ENCODE measurements at regions not wholly inside any gene's neighbourhood (a gene's known extent, or its start where the extent isn't known, plus 50 kb on each side); places are given as distances from the start of the nearest gene placed in this dataset.

GRCh38 chr7:148478551-148478950 lies 112.0 kb upstream of the C7orf33 start:
- dilution Hi-C loops (cut with MboI; ENCODE audit: extremely low pct_ligation_motif_present, low sequenced_read_pairs), result no loop called here
- Histone ChIP-seq H3K9me3 (replicated peaks; ENCODE audit: control insufficient read depth, insufficient read depth, low read length) (no peaks in the 10 kb centered on the region), H3K27ac (ENCODE audit: insufficient read depth, low read depth, low read length) (no peak overlapping the region), H3K36me3 (ENCODE audit: control insufficient read depth in 2 of 2, extremely low read depth in 1 of 2, insufficient read depth in 2 of 2, low read length in 2 of 2) (no peaks in the 10 kb centered on the region), H2AFZ (ENCODE audit: low read depth, low read length) (no peak overlapping the region), H3K4me1 (ENCODE audit: control insufficient read depth, extremely low read depth, insufficient read depth, low read length) (no peaks in the 10 kb centered on the region), H3K9me1 (replicated peaks; ENCODE audit: control insufficient read depth, extremely low read depth, insufficient read depth, low read length) (no peaks in the 10 kb centered on the region), H3K4me2 (ENCODE audit: insufficient read depth, low read length) (no peak overlapping the region), H3K27me3 (ENCODE audit: control insufficient read depth in 2 of 2, insufficient read depth in 2 of 2, low read length in 2 of 2) (no peaks in the 10 kb centered on the region), H4K20me1 (replicated peaks; ENCODE audit: control insufficient read depth, extremely low read depth, insufficient read depth, low read length) (no peaks in the 10 kb centered on the region), H3K9ac (replicated peaks; ENCODE audit: extremely low read depth, insufficient read depth, low read length) (no peak overlapping the region), H3K79me2 (ENCODE audit: control insufficient read depth, insufficient read depth, low read length) (no peaks in the 10 kb centered on the region), H3K4me3 (replicated peaks in 1 of 3; ENCODE audit: insufficient read depth in 1 of 3, low read depth in 1 of 3, low read length in 3 of 3) (no peak overlapping the region)
- DNase-seq (ENCODE audit: low read depth, low spot score), result no peak
- no peak for TF ChIP-seq GATA2 (IDR thresholded peaks at IDR 0.05; ENCODE audit: insufficient read depth, insufficient read length, low read depth, low read length)
- no peak for TF ChIP-seq MYC (IDR thresholded peaks at IDR 0.05; ENCODE audit: low read depth, low read length)
- TF ChIP-seq CTCF (IDR thresholded peaks at IDR 0.05; ENCODE audit: extremely low read depth in 1 of 2, insufficient read depth in 1 of 2, low read depth in 1 of 2, low read length in 2 of 2), result no peak
- no peak for TF ChIP-seq EZH2 (IDR thresholded peaks at IDR 0.05; ENCODE audit: borderline replicate concordance, low read depth, low read length, severe bottlenecking)
- no peak for TF ChIP-seq JUN (IDR thresholded peaks at IDR 0.05; ENCODE audit: borderline replicate concordance, insufficient read depth, insufficient read length, low read depth)
- no peak for TF ChIP-seq FOS (IDR thresholded peaks at IDR 0.05; ENCODE audit: borderline replicate concordance, insufficient read depth, low read length)
- TF ChIP-seq POLR2A (IDR thresholded peaks at IDR 0.05; ENCODE audit: low read depth, low read length), result no peak
- no peak for TF ChIP-seq MAX (IDR thresholded peaks at IDR 0.05; ENCODE audit: insufficient read depth, insufficient read length)
- no peak for TF ChIP-seq POLR2AphosphoS5 (IDR thresholded peaks at IDR 0.05; ENCODE audit: insufficient read depth, low read depth, low read length)
- intact Hi-C loops (cut with micrococcal nuclease), result no loop called here
- FAIRE-seq, result no peak
- CTCF ChIA-PET, result no interaction called here
- BruUV-seq (replicated peaks), result no TSS peak
- POLR2A ChIA-PET, result no interaction called here

Data from endothelial cell of umbilical vein (primary cell).